PC-9 (cell line): ENCODE measurements at regions not wholly inside any gene's neighbourhood (a gene's known extent, or its start where the extent isn't known, plus 50 kb on each side); places are given as distances from the start of the nearest gene placed in this dataset.
"Not testable (repeated sequence)": the region's sequence is repeated elsewhere in the genome, so short reads cannot be mapped to it uniquely, and the experiment has no call there.

Experiments used
- BruUV-seq: library from RNA; stranded (reverse); fragments of 400-500 nt; replicated peaks from 2 replicates; lab custom pipeline; 2021; lab: Mats Ljungman, UMichigan
- CTCF ChIA-PET: fragments of 300-600 bp; sonication (Branson Sonifier 250); formaldehyde crosslinking; loops from one replicate; lab custom pipeline; 2022; ENCODE audit warnings: antibody characterized with exemption; lab: Charles Lee
- POLR2A ChIA-PET: fragments of 300-600 bp; sonication (Branson Sonifier 250); formaldehyde crosslinking; loops from one replicate; lab custom pipeline; 2022; ENCODE audit warnings: antibody characterized with exemption; ENCODE audit not compliant: unreplicated experiment; lab: Charles Lee
- DNase-seq, 2 experiments: peaks; one replicate each; pipeline versions ENCODE4 v3.0.0 to v3.0.0-alpha.2; 2015 to 2022; ENCODE audit warnings: mixed read lengths in 1 of 2
- H2AFZ ChIP-seq: fragments of 200-600 bp; sonication (generic); 2 replicates; pipeline ENCODE4 v1.8.1; 2017; ENCODE audit warnings: antibody characterized with exemption
- H3F3A ChIP-seq: fragments of 200-600 bp; sonication (generic); 2 replicates; pipeline ENCODE4 v1.8.1; 2017; ENCODE audit warnings: antibody characterized with exemption, mild to moderate bottlenecking, low read depth; ENCODE audit not compliant: insufficient read depth
- H3K27ac ChIP-seq: fragments of 200-600 bp; sonication (generic); 2 replicates; pipeline ENCODE4 v1.6.1; 2016; ENCODE audit warnings: mixed run types
- H3K27me3 ChIP-seq: fragments of 200-600 bp; sonication (generic); 2 replicates; pipeline ENCODE4 v1.6.1; 2016; ENCODE audit warnings: low read depth, mixed run types; ENCODE audit not compliant: insufficient read depth
- H3K36me3 ChIP-seq: fragments of 200-600 bp; sonication (generic); 2 replicates; pipeline ENCODE4 v1.6.1; 2016; ENCODE audit warnings: low read depth, mixed run types
- H3K4me1 ChIP-seq: fragments of 200-600 bp; sonication (generic); replicated peaks from 2 replicates; pipeline ENCODE4 v1.6.1; 2016; ENCODE audit warnings: mixed run types; ENCODE audit not compliant: insufficient read depth
- H3K4me2 ChIP-seq: fragments of 200-600 bp; sonication (generic); 2 replicates; pipeline ENCODE4 v1.6.1; 2017; ENCODE audit warnings: mixed run types
- H3K4me3 ChIP-seq: fragments of 200-600 bp; sonication (generic); 2 replicates; pipeline ENCODE4 v1.6.1; 2016; ENCODE audit warnings: mixed run types
- H3K79me2 ChIP-seq: fragments of 200-600 bp; sonication (generic); 2 replicates; pipeline ENCODE4 v1.6.1; 2017; ENCODE audit warnings: low read depth, mixed run types
- H3K9me2 ChIP-seq: fragments of 200-600 bp; sonication (generic); 2 replicates; pipeline ENCODE4 v1.8.1; 2017; ENCODE audit warnings: mild to moderate bottlenecking; ENCODE audit not compliant: insufficient read depth
- H3K9me3 ChIP-seq: fragments of 200-600 bp; sonication (generic); 2 replicates; pipeline ENCODE4 v1.8.1; 2016; ENCODE audit warnings: low read depth; ENCODE audit not compliant: insufficient read depth
- H4K20me1 ChIP-seq: fragments of 200-600 bp; sonication (generic); 2 replicates; pipeline ENCODE4 v1.8.1; 2017; ENCODE audit not compliant: insufficient read depth
- EZH2 ChIP-seq: fragments of 200-600 bp; sonication (generic); IDR thresholded peaks from 2 replicates; pipeline ENCODE4 v1.8.0; 2017; ENCODE audit warnings: antibody characterized with exemption, low read depth
- intact Hi-C: fragments of 100-400 bp; cut with micrococcal nuclease; formaldehyde crosslinking; loops from one replicate; pipeline ENCODE4 v1.10.0; 2022; ENCODE audit not compliant: unreplicated experiment
- TF ChIP-seq, protein P1 (sequence below): fragments of 200-600 bp; sonication (generic); conservative IDR thresholded peaks from 2 replicates; pipeline ENCODE4 v1.6.1; 2017; ENCODE audit warnings: mixed run types, antibody characterized with exemption, mild to moderate bottlenecking, moderate library complexity

DNA sequence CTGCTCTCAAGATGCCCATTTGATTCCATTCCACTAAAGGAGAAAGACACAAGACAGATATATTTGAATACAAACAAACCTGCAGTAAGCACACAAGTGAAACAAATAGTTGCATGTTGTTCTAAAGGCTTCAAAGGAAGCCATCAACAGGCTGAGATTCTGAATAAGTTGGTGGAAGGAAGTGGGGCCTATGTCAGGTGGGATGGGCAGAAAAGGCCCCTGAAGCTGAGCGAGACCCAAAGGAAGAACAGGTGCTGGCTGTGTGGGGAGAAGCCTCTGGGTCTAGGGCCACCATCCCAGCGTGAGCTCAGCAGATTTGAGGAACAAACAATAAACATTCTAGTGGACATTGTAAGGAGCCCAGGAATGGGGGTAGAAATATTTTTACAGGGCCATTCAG, 82.4 kb upstream of the PLAC8 start:
- ChIA-PET CTCF (no interaction called here), POLR2A (no interaction called here)
- no TSS peak for BruUV-seq
- H4K20me1 ChIP-seq = no peaks in the 10 kb centered on the region
- no peaks in the 10 kb centered on the region for H3K9me3 ChIP-seq
- no peak for TF ChIP-seq EZH2
- TF ChIP-seq, protein P1, sequence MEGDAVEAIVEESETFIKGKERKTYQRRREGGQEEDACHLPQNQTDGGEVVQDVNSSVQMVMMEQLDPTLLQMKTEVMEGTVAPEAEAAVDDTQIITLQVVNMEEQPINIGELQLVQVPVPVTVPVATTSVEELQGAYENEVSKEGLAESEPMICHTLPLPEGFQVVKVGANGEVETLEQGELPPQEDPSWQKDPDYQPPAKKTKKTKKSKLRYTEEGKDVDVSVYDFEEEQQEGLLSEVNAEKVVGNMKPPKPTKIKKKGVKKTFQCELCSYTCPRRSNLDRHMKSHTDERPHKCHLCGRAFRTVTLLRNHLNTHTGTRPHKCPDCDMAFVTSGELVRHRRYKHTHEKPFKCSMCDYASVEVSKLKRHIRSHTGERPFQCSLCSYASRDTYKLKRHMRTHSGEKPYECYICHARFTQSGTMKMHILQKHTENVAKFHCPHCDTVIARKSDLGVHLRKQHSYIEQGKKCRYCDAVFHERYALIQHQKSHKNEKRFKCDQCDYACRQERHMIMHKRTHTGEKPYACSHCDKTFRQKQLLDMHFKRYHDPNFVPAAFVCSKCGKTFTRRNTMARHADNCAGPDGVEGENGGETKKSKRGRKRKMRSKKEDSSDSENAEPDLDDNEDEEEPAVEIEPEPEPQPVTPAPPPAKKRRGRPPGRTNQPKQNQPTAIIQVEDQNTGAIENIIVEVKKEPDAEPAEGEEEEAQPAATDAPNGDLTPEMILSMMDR = no peak
- no peak for DNase-seq
- H3K27me3 ChIP-seq = no peaks in the 10 kb centered on the region
- H3K27ac ChIP-seq = no peak overlapping the region
- H3K4me2 ChIP-seq = no peak overlapping the region
- no peaks in the 10 kb centered on the region for H3K9me2 ChIP-seq
- no peaks in the 10 kb centered on the region for H3F3A ChIP-seq
- no peak overlapping the region for H2AFZ ChIP-seq
- no peak overlapping the region for H3K4me3 ChIP-seq
- no peaks in the 10 kb centered on the region for H3K4me1 ChIP-seq
- intact Hi-C loops = no loop called here
- no peaks in the 10 kb centered on the region for H3K36me3 ChIP-seq
- H3K79me2 ChIP-seq = no peaks in the 10 kb centered on the region

DNA sequence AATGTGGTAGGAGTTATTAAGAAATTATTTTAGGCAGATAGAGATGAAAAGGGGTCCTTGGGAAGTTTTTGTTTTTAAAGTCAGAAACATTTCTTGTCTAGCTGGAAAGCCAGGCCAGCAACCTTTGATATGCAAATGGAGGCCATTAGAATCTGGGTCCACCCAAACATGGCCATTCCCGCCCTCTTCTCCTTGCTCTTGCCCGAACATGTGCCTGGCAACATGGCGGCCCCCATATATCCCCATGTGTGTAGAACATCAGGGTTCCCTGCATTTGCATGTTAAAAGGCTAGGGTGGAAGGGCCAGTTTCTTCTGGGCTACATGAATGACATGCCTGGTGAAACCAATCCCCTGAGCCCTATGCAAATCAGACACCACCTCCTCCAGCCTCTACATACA, 80.7 kb upstream of the PLAC8 start:
- no TSS peak for BruUV-seq
- no peaks in the 10 kb centered on the region for H3K27me3 ChIP-seq

DNA sequence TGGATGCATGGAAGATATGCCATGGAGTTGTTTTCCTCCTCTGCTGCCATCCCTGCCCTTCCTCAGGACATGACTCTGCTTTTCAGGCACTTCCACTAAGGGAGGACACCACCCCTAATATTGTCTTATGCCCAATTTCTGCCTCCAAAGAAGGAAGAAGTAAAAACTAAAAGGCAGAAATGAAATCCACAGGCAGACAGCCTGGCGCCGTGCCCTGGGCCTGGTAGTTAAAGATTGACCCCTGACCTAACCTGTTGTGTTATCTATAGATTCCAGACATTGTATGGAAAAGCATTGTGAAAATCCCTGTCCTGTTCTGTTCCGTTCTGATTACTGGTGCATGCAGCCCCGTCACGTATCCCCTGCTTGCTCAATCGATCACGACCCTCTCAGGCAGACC, 80.1 kb upstream of the PLAC8 start:
- H3K4me1 ChIP-seq, H3K4me2 ChIP-seq, H3K79me2 ChIP-seq, intact Hi-C loops, H4K20me1 ChIP-seq, H3K4me3 ChIP-seq, DNase-seq, CTCF ChIA-PET, H2AFZ ChIP-seq, H3F3A ChIP-seq, POLR2A ChIA-PET, H3K27ac ChIP-seq, H3K27me3 ChIP-seq, H3K36me3 ChIP-seq, BruUV-seq, H3K9me3 ChIP-seq, H3K9me2 ChIP-seq: not testable (repeated sequence)

More for the DNA sequence above, 80.7 kb upstream of the PLAC8 start:
- Histone ChIP-seq H2AFZ (no peak overlapping the region), H3K9me2 (no peaks in the 10 kb centered on the region), H4K20me1 (no peaks in the 10 kb centered on the region), H3K4me1 (no peaks in the 10 kb centered on the region), H3K27ac (no peak overlapping the region), H3K9me3 (no peaks in the 10 kb centered on the region), H3F3A (no peaks in the 10 kb centered on the region), H3K4me3 (no peak overlapping the region), H3K4me2 (no peak overlapping the region), H3K36me3 (no peaks in the 10 kb centered on the region), H3K79me2 (no peaks in the 10 kb centered on the region)
- intact Hi-C loops = no loop called here
- no peak for TF ChIP-seq EZH2
- TF ChIP-seq, protein P1 = no peak
- ChIA-PET CTCF (no interaction called here), POLR2A (no interaction called here)
- no peak for DNase-seq

DNA sequence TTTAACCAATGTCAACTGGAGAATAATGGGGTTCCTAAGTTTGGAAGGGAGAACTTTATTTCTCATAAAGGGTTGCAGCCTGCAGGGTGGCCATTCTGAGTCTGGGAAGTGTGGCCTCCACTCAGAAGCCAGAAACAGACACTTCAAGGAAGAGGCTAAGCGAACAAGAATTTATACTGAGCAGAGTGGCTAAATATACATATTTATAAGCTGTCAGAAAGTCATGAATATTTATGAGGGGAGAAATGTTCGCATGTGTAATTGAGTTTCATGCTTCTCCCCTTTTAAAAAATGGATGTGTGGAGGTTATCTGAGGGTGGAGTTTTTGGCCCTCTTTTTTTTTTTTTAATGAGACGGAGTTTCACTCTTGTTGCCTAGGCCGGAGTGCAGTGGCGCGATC, 78.1 kb upstream of the PLAC8 start:
- no peaks in the 10 kb centered on the region for H3K9me2 ChIP-seq
- no peaks in the 10 kb centered on the region for H3K9me3 ChIP-seq
- H3K4me2 ChIP-seq = no peak overlapping the region
- BruUV-seq = no TSS peak
- H4K20me1 ChIP-seq = no peaks in the 10 kb centered on the region
- H3K79me2 ChIP-seq = no peaks in the 10 kb centered on the region
- H3F3A ChIP-seq = no peaks in the 10 kb centered on the region
- H3K4me1 ChIP-seq = no peaks in the 10 kb centered on the region
- no peak for TF ChIP-seq EZH2
- TF ChIP-seq, protein P1 = no peak
- CTCF ChIA-PET = no interaction called here
- H3K4me3 ChIP-seq = no peak overlapping the region
- H3K36me3 ChIP-seq = no peaks in the 10 kb centered on the region
- intact Hi-C loops = no loop called here
- POLR2A ChIA-PET = interaction anchor here (0.6 kb wide), 1 partner anchor 15 kb away, joined by 5 read pairs; no protein-coding TSS in a partner anchor
- H2AFZ ChIP-seq = no peak overlapping the region
- no peak overlapping the region for H3K27ac ChIP-seq
- no peaks in the 10 kb centered on the region for H3K27me3 ChIP-seq
- DNase-seq = no peak
